GM13977 (cell line): ENCODE measurements at regions not wholly inside any gene's neighbourhood (a gene's known extent, or its start where the extent isn't known, plus 50 kb on each side); places are given as distances from the start of the nearest gene placed in this dataset.
"Not testable (repeated sequence)": the region's sequence is repeated elsewhere in the genome, so short reads cannot be mapped to it uniquely, and the experiment has no call there.

Experiments used
- DNase-seq: peaks from one replicate; pipeline ENCODE4 v3.0.0; 2012; ENCODE audit warnings: low spot score
- in situ Hi-C: fragments of 300-500 bp; cut with MboI; formaldehyde crosslinking; loops from one replicate; pipeline ENCODE4 v1.12.0; 2022; ENCODE audit warnings: low sequenced_read_pairs, low pct_unique_long_range_greater_than_20kb, mixed read lengths, inconsistent platforms; ENCODE audit not compliant: unreplicated experiment
- TF ChIP-seq, protein P1 (sequence below): IDR thresholded peaks from 2 replicates; pipeline ENCODE4 v1.5.1; 2012; ENCODE audit warnings: mild to moderate bottlenecking, control low read depth; ENCODE audit not compliant: insufficient read depth; ENCODE audit errors: extremely low read depth, missing control alignments

DNA sequence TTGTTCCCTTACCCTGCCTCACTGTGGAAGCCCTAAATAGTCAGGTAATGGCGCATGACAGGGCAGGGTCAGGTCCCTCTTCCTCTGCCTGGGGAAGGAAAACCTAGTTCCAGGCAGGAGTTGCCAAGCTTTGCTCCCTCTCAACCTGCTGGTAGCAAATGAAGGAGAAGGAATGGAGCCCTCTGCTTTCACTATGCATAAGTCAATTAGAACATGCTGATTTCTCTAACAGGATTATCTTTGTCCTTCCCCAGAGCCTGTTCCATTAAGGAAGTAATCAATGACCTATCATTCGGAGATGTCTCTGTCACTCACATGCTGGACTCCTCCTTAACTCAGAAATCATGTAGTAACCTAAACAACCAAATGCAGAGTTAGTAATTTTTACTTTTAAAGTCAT lies 161.8 kb upstream of the NFIA start:
- TF ChIP-seq, protein P1, sequence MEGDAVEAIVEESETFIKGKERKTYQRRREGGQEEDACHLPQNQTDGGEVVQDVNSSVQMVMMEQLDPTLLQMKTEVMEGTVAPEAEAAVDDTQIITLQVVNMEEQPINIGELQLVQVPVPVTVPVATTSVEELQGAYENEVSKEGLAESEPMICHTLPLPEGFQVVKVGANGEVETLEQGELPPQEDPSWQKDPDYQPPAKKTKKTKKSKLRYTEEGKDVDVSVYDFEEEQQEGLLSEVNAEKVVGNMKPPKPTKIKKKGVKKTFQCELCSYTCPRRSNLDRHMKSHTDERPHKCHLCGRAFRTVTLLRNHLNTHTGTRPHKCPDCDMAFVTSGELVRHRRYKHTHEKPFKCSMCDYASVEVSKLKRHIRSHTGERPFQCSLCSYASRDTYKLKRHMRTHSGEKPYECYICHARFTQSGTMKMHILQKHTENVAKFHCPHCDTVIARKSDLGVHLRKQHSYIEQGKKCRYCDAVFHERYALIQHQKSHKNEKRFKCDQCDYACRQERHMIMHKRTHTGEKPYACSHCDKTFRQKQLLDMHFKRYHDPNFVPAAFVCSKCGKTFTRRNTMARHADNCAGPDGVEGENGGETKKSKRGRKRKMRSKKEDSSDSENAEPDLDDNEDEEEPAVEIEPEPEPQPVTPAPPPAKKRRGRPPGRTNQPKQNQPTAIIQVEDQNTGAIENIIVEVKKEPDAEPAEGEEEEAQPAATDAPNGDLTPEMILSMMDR: no peak
- no peak for DNase-seq
- in situ Hi-C loops: no loop called here

GRCh38 chr1:60918867-60919266 lies 163.5 kb upstream of the NFIA start:
- TF ChIP-seq, protein P1: no peak
- in situ Hi-C loops: no loop called here
- DNase-seq: no peak

- TF ChIP-seq, protein P1: no peak
- no peak for DNase-seq
- in situ Hi-C loops: no loop called here
Observed at GRCh38 chr1:60916906-60917305, 165.5 kb upstream of the NFIA start.

GRCh38 chr1:60916199-60916598 lies 166.2 kb upstream of the NFIA start:
- in situ Hi-C loops: no loop called here
- TF ChIP-seq, protein P1: no peak
- no peak for DNase-seq

- TF ChIP-seq, protein P1: no peak
- no peak for DNase-seq
- in situ Hi-C loops: no loop called here
Observed at GRCh38 chr1:60915441-60915840, 166.9 kb upstream of the NFIA start.

DNA sequence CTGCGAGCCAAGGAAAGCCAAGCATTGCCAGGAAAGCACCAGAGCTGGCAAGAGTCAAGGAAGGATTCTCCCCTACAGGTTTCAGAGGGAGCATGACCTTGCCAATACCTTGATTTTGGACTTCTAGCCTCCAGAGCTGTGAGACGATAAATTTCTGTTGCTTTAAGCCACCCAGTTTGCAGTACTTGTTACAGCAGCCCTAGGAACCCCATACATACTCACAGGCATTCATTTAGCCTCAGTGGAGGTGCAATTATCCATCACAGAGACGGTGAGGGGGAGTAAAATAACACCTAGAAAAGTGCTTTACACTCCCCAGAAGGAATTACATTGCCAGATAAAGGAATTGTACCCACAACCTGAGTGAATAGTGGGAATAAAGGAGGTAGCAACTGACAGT lies 167.4 kb upstream of the NFIA start:
- no peak for DNase-seq
- TF ChIP-seq, protein P1: no peak
- in situ Hi-C loops: no loop called here

DNA sequence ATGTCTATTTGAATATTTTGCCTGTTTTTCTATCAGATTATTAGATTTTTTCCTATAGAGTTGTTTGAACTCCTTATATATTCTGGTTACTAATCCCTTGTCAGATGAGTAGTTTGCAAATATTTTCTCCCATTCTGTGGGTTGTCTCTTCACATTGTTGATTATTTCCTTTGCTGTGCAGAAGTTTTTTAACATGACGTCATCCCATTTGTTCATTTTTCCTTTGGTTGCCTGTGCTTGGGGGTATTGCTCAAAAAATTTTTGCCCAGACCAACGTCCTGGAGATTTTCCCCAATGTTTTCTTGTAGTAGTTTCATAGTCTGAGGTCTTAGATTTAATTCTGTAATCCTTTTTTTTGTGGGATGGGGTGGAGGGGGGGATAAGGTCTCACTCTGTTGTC lies 168.7 kb upstream of the NFIA start:
- DNase-seq: not testable (repeated sequence)

More for the DNA sequence above, 168.7 kb upstream of the NFIA start:
- in situ Hi-C loops: not testable (repeated sequence)
